Stomach (tissue), 8 donors: ENCODE measurements at regions not wholly inside any gene's neighbourhood (a gene's known extent, or its start where the extent isn't known, plus 50 kb on each side); places are given as distances from the start of the nearest gene placed in this dataset.

Experiments
- DNase-seq, 2 donors: peaks; one replicate each; pipeline versions ENCODE4 v3.0.0 to v3.0.0-alpha.2; 2013 to 2019
- H3K27ac ChIP-seq, 5 donors: fragments of 200-600 bp in 4 of 5; sonication (generic) in 4 of 5; one replicate each; pipeline ENCODE4 v1.5.1; 2013 to 2019; ENCODE audit warnings: mild to moderate bottlenecking in 1 of 5, moderate library complexity in 1 of 5
- H3K27me3 ChIP-seq, 3 donors: fragments of 200-600 bp; sonication (generic); one replicate each; pipeline ENCODE4 v1.5.1; 2017 to 2019; ENCODE audit warnings: mixed run types in 1 of 3
- H3K36me3 ChIP-seq, 4 donors: fragments of 200-600 bp; sonication (generic); 1 replicate in 3 of 4; 2 replicates in 1 of 4; pipeline ENCODE4 v1.5.1; 2016 to 2019
- H3K4me1 ChIP-seq, 4 donors: fragments of 200-600 bp; sonication (generic); one replicate each; pipeline ENCODE4 v1.5.1; 2016 to 2019
- H3K4me3 ChIP-seq, 4 donors: fragments of 200-600 bp; sonication (generic) in 3 of 4; one replicate each; pipeline ENCODE4 v1.5.1; 2016 to 2019; ENCODE audit warnings: mild to moderate bottlenecking in 1 of 4
- H3K9me3 ChIP-seq, 4 donors: fragments of 200-600 bp; sonication (generic); one replicate each; pipeline ENCODE4 v1.5.1; 2016 to 2019
- EP300 ChIP-seq: sonication (generic); formaldehyde crosslinking; IDR thresholded peaks from one replicate; pipeline ENCODE4 v1.6.1; 2017; ENCODE audit warnings: antibody characterized with exemption
- POLR2A ChIP-seq, 4 donors: fragments of 450-650 bp; IDR thresholded peaks; one replicate each; pipeline ENCODE4 v1.6.1; 2016; ENCODE audit warnings: antibody characterized with exemption in 4 of 4, control low read depth in 2 of 4, mild to moderate bottlenecking in 1 of 4, moderate library complexity in 1 of 4
- POLR2AphosphoS5 ChIP-seq, 3 donors: sonication (generic); formaldehyde crosslinking; IDR thresholded peaks; one replicate each; pipeline ENCODE4 v1.6.1; 2016; ENCODE audit warnings: antibody characterized with exemption in 3 of 3
- WGBS, 5 donors: extraction: QIAGEN DNeasy Blood & Tissue Kit in 3 of 5; methylation state at CpG; one replicate each; pipeline versions ENCODE4 v1.1.5 to v1.1.7; 2013 to 2018; 5-methylcytosine and 5-hydroxymethylcytosine counted together
- intact Hi-C: fragments of 100-400 bp; cut with DNase I; formaldehyde crosslinking; loops from one replicate; pipeline ENCODE4 v1.15.1; 2023; ENCODE audit warnings: low total_unique reads
- TF ChIP-seq, protein P1 (sequence below), 7 experiments: fragments of 450-650 bp in 4 of 7; fragments of 200-600 bp in 3 of 7; sonication (generic) in 3 of 7; IDR thresholded peaks; one replicate each; pipeline ENCODE4 v1.5.1; 2016 to 2019; ENCODE audit warnings: antibody characterized with exemption in 7 of 7, control low read depth in 2 of 7, mild to moderate bottlenecking in 1 of 7
- donor health status: healthy with polysubstance abuse.
- donor health status: Bipolar disorder and iron deficiency.
- donor health status: healthy.

DNA sequence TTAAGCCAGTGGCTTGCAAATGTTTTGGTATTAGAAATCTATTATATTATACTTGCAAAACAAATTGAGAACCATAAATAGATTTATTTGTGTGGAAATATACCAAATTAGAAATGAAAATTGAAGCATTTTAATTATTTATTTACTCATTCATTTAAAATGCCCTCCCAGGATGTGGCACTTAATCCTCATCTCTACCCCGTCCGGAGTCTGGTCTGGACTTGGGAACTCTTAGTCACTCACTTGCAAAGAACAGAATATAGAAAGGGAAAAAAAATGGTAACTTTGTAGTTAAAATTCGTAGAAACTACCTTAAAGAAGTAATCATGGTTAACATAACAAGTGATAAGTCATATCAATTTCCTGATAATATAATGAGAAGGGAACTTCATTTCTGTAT is 775.9 kb upstream of the INTU start:
- no peak overlapping the region for H3K27ac ChIP-seq
- no peaks in the 10 kb centered on the region for H3K9me3 ChIP-seq
- H3K27me3 ChIP-seq: no peaks in the 10 kb centered on the region
- WGBS, 5 donors: 65 to 80% (median 73%) methylated on average over 3 of the region's 3 CpGs
- no peaks in the 10 kb centered on the region for H3K36me3 ChIP-seq
- intact Hi-C loops: no loop called here
- TF ChIP-seq, protein P1, sequence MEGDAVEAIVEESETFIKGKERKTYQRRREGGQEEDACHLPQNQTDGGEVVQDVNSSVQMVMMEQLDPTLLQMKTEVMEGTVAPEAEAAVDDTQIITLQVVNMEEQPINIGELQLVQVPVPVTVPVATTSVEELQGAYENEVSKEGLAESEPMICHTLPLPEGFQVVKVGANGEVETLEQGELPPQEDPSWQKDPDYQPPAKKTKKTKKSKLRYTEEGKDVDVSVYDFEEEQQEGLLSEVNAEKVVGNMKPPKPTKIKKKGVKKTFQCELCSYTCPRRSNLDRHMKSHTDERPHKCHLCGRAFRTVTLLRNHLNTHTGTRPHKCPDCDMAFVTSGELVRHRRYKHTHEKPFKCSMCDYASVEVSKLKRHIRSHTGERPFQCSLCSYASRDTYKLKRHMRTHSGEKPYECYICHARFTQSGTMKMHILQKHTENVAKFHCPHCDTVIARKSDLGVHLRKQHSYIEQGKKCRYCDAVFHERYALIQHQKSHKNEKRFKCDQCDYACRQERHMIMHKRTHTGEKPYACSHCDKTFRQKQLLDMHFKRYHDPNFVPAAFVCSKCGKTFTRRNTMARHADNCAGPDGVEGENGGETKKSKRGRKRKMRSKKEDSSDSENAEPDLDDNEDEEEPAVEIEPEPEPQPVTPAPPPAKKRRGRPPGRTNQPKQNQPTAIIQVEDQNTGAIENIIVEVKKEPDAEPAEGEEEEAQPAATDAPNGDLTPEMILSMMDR (IDR thresholded peaks at IDR 0.05): no peak
- no peak for TF ChIP-seq EP300
- no peak for TF ChIP-seq POLR2AphosphoS5 (IDR thresholded peaks at IDR 0.05)
- TF ChIP-seq POLR2A (IDR thresholded peaks at IDR 0.05): no peak
- H3K4me3 ChIP-seq: no peak overlapping the region
- no peak for DNase-seq
- no peaks in the 10 kb centered on the region for H3K4me1 ChIP-seq

DNA sequence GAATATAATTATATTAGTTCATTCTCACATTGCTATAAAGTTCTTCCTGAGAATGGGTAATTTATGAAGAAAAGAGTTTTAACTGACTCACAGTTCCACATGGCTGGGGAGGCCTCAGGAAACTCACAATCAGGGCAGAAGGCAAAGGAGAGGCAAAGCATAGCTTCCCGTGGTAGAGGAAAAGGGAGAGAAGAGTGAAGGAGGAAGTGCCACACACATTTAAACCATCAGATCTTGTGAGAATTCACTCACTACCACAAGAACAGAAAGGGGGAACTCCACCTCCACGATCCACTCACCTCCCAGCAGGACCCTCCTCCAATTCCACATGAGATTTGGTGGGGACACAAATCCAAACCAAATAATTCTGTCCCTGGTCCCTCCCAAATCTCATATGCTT is 773.4 kb upstream of the INTU start:
- Histone ChIP-seq H3K9me3 (no peaks in the 10 kb centered on the region), H3K36me3 (no peaks in the 10 kb centered on the region), H3K4me3 (no peak overlapping the region), H3K4me1 (no peaks in the 10 kb centered on the region), H3K27me3 (no peaks in the 10 kb centered on the region), H3K27ac (no peak overlapping the region)
- WGBS, 5 donors: 58 to 82% (median 61%) methylated on average over 2 of the region's 2 CpGs
- no peak for DNase-seq
- intact Hi-C loops: no loop called here
- TF ChIP-seq POLR2A (IDR thresholded peaks at IDR 0.05): no peak
- TF ChIP-seq EP300: no peak
- TF ChIP-seq POLR2AphosphoS5 (IDR thresholded peaks at IDR 0.05): no peak
- TF ChIP-seq, protein P1 (IDR thresholded peaks at IDR 0.05): no peak

DNA sequence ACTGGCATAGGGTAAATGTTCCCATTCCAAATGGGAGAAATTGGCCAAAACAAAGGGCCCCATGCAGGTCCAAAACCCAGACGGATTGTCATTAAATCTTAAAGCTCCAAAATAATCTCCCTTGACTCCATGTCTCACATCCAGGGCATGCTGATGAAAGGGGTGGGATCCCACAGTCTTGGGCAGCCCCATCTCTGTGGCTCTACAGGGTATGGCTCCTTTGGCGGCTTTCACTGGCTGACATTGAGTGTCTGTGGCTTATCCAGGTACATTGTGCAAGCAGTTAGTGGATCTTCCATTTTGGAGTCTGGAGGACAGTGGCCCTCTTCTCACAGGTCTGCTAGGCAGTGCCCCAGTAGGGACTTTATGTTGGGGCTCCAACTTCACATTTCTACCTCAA is 772.9 kb upstream of the INTU start:
- 69 to 91% (median 85%) methylated on average over 2 of the region's 2 CpGs for WGBS, 5 donors
- TF ChIP-seq, protein P1 (IDR thresholded peaks at IDR 0.05): no peak
- TF ChIP-seq EP300: no peak
- TF ChIP-seq POLR2AphosphoS5 (IDR thresholded peaks at IDR 0.05): no peak
- no peak for TF ChIP-seq POLR2A (IDR thresholded peaks at IDR 0.05)
- Histone ChIP-seq H3K4me1 (no peaks in the 10 kb centered on the region), H3K27me3 (no peaks in the 10 kb centered on the region), H3K27ac (no peak overlapping the region), H3K36me3 (no peaks in the 10 kb centered on the region), H3K9me3 (no peaks in the 10 kb centered on the region), H3K4me3 (no peak overlapping the region)
- no peak for DNase-seq
- intact Hi-C loops: no loop called here

DNA sequence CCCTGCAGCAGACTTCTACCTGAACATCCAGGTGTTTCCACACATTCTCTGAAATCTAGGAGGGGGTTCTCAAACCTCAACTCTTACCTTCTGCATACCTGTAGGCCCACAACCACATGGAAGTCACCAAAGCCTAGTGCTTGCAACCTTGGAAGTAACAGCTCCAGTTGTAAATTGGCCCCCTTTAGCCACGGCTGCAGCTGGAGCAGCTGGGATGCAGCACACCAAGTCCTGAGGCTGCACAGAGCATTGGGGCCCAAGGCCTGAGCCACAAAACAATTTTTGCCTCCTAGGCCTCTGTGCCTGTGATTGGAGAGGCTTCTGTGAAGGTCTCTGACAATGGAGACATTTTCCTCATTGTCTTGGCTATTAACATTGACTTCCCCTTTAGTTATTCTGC is 772.4 kb upstream of the INTU start:
- Histone ChIP-seq H3K27me3 (no peaks in the 10 kb centered on the region), H3K4me1 (no peaks in the 10 kb centered on the region), H3K27ac (no peak overlapping the region), H3K36me3 (no peaks in the 10 kb centered on the region), H3K9me3 (no peaks in the 10 kb centered on the region), H3K4me3 (no peak overlapping the region)
- WGBS, 5 donors: 86 to 100% (median 98%) methylated on average over 1 of the region's 1 CpG
- intact Hi-C loops: no loop called here
- DNase-seq: no peak
- TF ChIP-seq POLR2AphosphoS5 (IDR thresholded peaks at IDR 0.05) (no peak), POLR2A (IDR thresholded peaks at IDR 0.05) (no peak), EP300 (no peak)
- TF ChIP-seq, protein P1 (IDR thresholded peaks at IDR 0.05): no peak
